ENCODE measurements at regions not wholly inside any gene's neighbourhood (a gene's known extent, or its start where the extent isn't known, plus 50 kb on each side); places are given as distances from the start of the nearest gene placed in this dataset.

GRCh38 chr2:207312006-207312356 is 146.2 kb upstream of the KLF7 start:
- Histone ChIP-seq H3K27me3 (ENCODE audit: low read depth) (no peaks in the 10 kb centered on the region), H3K36me3 (no peaks in the 10 kb centered on the region), H3K9me3 (replicated peaks) (no peaks in the 10 kb centered on the region), H3K4me3 (no peak overlapping the region), H3K4me1 (peaks cover 17% of the 10 kb centered on the region), H3K27ac (replicated peaks) (no peak overlapping the region)
- no peak for TF ChIP-seq CTCF (IDR thresholded peaks at IDR 0.05; ENCODE audit: borderline replicate concordance)
- DNase-seq: no peak
- intact Hi-C loops (cut with micrococcal nuclease): no loop called here

GRCh38 chr2:207313947-207314346 is 148.2 kb upstream of the KLF7 start:
- Histone ChIP-seq H3K27me3 (ENCODE audit: low read depth) (no peaks in the 10 kb centered on the region), H3K36me3 (no peaks in the 10 kb centered on the region), H3K4me1 (peaks cover 17% of the 10 kb centered on the region), H3K9me3 (replicated peaks) (no peaks in the 10 kb centered on the region), H3K27ac (replicated peaks) (no peak overlapping the region), H3K4me3 (no peak overlapping the region)
- no peak for TF ChIP-seq CTCF (IDR thresholded peaks at IDR 0.05; ENCODE audit: borderline replicate concordance)
- intact Hi-C loops (cut with micrococcal nuclease): no loop called here
- no peak for DNase-seq

GRCh38 chr2:207315131-207315530 is 149.4 kb upstream of the KLF7 start:
- no peak for TF ChIP-seq CTCF (IDR thresholded peaks at IDR 0.05; ENCODE audit: borderline replicate concordance)
- Histone ChIP-seq H3K9me3 (replicated peaks) (no peaks in the 10 kb centered on the region), H3K4me1 (peaks cover 17% of the 10 kb centered on the region), H3K4me3 (no peak overlapping the region), H3K27me3 (ENCODE audit: low read depth) (no peaks in the 10 kb centered on the region), H3K36me3 (no peaks in the 10 kb centered on the region), H3K27ac (replicated peaks) (no peak overlapping the region)
- intact Hi-C loops (cut with micrococcal nuclease): no loop called here
- no peak for DNase-seq

- H3K4me1 ChIP-seq: peaks cover 7% of the 10 kb centered on the region
- intact Hi-C loops (cut with micrococcal nuclease): no loop called here
- no peak for DNase-seq
- no peak overlapping the region for H3K27ac ChIP-seq (replicated peaks)
- no peak for TF ChIP-seq CTCF (IDR thresholded peaks at IDR 0.05; ENCODE audit: borderline replicate concordance)
- H3K36me3 ChIP-seq: no peaks in the 10 kb centered on the region
- no peak overlapping the region for H3K4me3 ChIP-seq
- H3K27me3 ChIP-seq (ENCODE audit: low read depth): no peaks in the 10 kb centered on the region
- no peaks in the 10 kb centered on the region for H3K9me3 ChIP-seq (replicated peaks)
These were observed 150.7 kb upstream of the KLF7 start for GRCh38 chr2:207316484-207316883.

- no peak overlapping the region for H3K27ac ChIP-seq (replicated peaks)
- DNase-seq: no peak
- intact Hi-C loops (cut with micrococcal nuclease): no loop called here
- peaks cover 3% of the 10 kb centered on the region for H3K4me1 ChIP-seq
- TF ChIP-seq CTCF (IDR thresholded peaks at IDR 0.05; ENCODE audit: borderline replicate concordance): no peak
- H3K9me3 ChIP-seq (replicated peaks): no peaks in the 10 kb centered on the region
- H3K4me3 ChIP-seq: no peak overlapping the region
- no peaks in the 10 kb centered on the region for H3K36me3 ChIP-seq
- H3K27me3 ChIP-seq (ENCODE audit: low read depth): no peaks in the 10 kb centered on the region
These were observed 151.2 kb upstream of the KLF7 start for GRCh38 chr2:207316906-207317305.
